Psoas muscle (tissue), 7 donors: ENCODE measurements at regions not wholly inside any gene's neighbourhood (a gene's known extent, or its start where the extent isn't known, plus 50 kb on each side); places are given as distances from the start of the nearest gene placed in this dataset.
A peak's percentile ranks its signal among the peaks of the same experiment; 100 is the strongest.

Source experiments
- ATAC-seq, 4 donors: fragments of 200-7000 bp; cut with Tn5 transposase; one replicate each; pipeline ENCODE4 v1.9.1; 2020; ENCODE audit warnings: moderate library complexity in 3 of 4, mild to moderate bottlenecking in 2 of 4
- DNase-seq, 2 donors: peaks; one replicate each; pipeline ENCODE4 v3.0.0-alpha.2; 2020
- H3K27ac ChIP-seq: fragments of 200-600 bp; one replicate; pipeline ENCODE4 v1.8.0; 2022
- H3K27me3 ChIP-seq, 3 donors: fragments of 200-600 bp in 1 of 3; one replicate each; pipeline versions ENCODE4 v1.6.1 to v1.8.0; 2013 to 2022; ENCODE audit warnings: low read length in 2 of 3, mild to moderate bottlenecking in 2 of 3, moderate library complexity in 1 of 3; ENCODE audit not compliant: insufficient read depth in 3 of 3
- H3K36me3 ChIP-seq, 2 donors: fragments of 200-600 bp in 1 of 2; one replicate each; pipeline versions ENCODE4 v1.6.1 to v1.8.0; 2013 to 2022; ENCODE audit warnings: low read depth in 1 of 2, mild to moderate bottlenecking in 1 of 2, moderate library complexity in 1 of 2; ENCODE audit not compliant: insufficient read depth in 1 of 2
- H3K4me1 ChIP-seq: fragments of 200-600 bp; one replicate; pipeline ENCODE4 v1.8.0; 2022
- H3K4me3 ChIP-seq: fragments of 200-600 bp; one replicate; pipeline ENCODE4 v1.8.0; 2022; ENCODE audit warnings: mild to moderate bottlenecking
- H3K9me3 ChIP-seq: fragments of 200-600 bp; one replicate; pipeline ENCODE4 v1.8.0; 2022
- WGBS, 3 donors: extraction: QIAGEN DNeasy Blood & Tissue Kit; methylation state at CpG; one replicate each; pipeline versions ENCODE4 v1.1.6 to v1.1.7; 2013; 5-methylcytosine and 5-hydroxymethylcytosine counted together
- intact Hi-C, 2 donors: fragments of 100-400 bp; cut with DNase I; formaldehyde crosslinking; loops; one replicate each; pipeline versions ENCODE4 v1.11.0 to v1.14.2; 2022
- TF ChIP-seq, protein P1 (sequence below): fragments of 200-600 bp; IDR thresholded peaks from one replicate; pipeline ENCODE4 v1.8.0; 2022; ENCODE audit warnings: antibody characterized with exemption
- donor health status: healthy with polysubstance abuse.
- donor health status: DM: no; HTN: no; CAD: no; lungs with moderate emphysema.
- donor health status: Bipolar disorder and iron deficiency.
- donor health status: healthy.
- donor health status: DM: yes; HTN: yes; CAD: no.
- donor health status: DM: no; HTN: no; CAD: no.
- donor health status: DM: yes; HTN: yes; CAD: no.

DNA sequence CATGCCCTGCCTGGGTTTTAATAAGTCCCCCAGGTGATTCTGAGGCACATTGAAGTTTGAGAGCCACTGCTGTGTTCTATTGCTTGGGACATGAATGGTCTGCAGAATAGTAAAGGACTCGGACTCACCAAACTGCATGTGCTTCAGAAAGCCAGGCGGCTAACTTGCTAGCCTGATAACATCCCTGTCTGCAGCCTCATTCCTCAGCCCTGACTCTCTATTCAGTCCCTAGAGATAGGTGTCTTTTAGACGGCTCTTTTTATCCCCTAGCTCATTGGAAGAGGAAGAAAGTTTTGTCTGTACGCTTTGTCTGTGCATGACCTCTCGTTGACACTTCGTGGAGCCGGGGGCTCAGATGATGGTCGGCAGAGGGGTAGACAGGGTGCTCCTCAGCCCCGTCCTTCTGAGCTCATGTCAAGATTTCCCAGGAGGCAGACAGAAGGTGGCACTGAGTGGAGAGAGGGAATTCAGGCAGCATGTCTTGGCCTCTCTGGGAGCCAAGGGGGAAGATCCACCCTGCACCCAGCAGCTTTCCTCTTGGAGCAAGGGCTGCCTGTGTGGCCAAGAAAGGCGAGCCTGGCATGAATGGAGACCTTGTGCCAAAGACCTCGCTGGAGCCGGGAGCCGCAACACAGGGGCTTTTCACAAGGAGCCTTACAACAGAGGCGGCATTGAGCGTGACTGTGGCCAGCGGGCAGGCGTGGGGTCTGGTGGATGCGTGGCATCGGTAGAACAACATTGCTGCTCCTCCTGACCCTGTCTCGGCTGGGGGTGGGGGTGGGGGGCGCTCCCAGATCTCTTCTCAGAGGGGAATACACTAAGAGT is 51.1 kb upstream of the PODXL start:
- H3K9me3 ChIP-seq = no peaks in the 10 kb centered on the region
- no peak overlapping the region for H3K4me3 ChIP-seq
- DNase-seq (no peak), ATAC-seq (peak in 1 of 4 donors; percentile 16)
- no peaks in the 10 kb centered on the region for H3K36me3 ChIP-seq
- intact Hi-C loops = no loop called here
- no peak overlapping the region for H3K27ac ChIP-seq
- H3K27me3 ChIP-seq = no peaks in the 10 kb centered on the region
- TF ChIP-seq, protein P1, sequence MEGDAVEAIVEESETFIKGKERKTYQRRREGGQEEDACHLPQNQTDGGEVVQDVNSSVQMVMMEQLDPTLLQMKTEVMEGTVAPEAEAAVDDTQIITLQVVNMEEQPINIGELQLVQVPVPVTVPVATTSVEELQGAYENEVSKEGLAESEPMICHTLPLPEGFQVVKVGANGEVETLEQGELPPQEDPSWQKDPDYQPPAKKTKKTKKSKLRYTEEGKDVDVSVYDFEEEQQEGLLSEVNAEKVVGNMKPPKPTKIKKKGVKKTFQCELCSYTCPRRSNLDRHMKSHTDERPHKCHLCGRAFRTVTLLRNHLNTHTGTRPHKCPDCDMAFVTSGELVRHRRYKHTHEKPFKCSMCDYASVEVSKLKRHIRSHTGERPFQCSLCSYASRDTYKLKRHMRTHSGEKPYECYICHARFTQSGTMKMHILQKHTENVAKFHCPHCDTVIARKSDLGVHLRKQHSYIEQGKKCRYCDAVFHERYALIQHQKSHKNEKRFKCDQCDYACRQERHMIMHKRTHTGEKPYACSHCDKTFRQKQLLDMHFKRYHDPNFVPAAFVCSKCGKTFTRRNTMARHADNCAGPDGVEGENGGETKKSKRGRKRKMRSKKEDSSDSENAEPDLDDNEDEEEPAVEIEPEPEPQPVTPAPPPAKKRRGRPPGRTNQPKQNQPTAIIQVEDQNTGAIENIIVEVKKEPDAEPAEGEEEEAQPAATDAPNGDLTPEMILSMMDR = no peak
- H3K4me1 ChIP-seq = no peaks in the 10 kb centered on the region
- 48 to 56% (median 49%) methylated on average over 21 of the region's 21 CpGs for WGBS, 3 donors

GRCh38 chr7:131606346-131607290 is 50.2 kb upstream of the PODXL start:
- H3K36me3 ChIP-seq = no peaks in the 10 kb centered on the region
- 88 to 93% (median 91%) methylated on average over 11 of the region's 11 CpGs for WGBS, 3 donors
- no peaks in the 10 kb centered on the region for H3K9me3 ChIP-seq
- TF ChIP-seq, protein P1 = no peak
- DNase-seq (no peak), ATAC-seq (peak in 2 of 4 donors; percentile 48 to 63)
- intact Hi-C loops = no loop called here
- H3K27ac ChIP-seq = no peak overlapping the region
- no peaks in the 10 kb centered on the region for H3K27me3 ChIP-seq
- no peaks in the 10 kb centered on the region for H3K4me1 ChIP-seq
- H3K4me3 ChIP-seq = no peak overlapping the region
